ENCODE measurements at regions not wholly inside any gene's neighbourhood (a gene's known extent, or its start where the extent isn't known, plus 50 kb on each side); places are given as distances from the start of the nearest gene placed in this dataset.

DNA sequence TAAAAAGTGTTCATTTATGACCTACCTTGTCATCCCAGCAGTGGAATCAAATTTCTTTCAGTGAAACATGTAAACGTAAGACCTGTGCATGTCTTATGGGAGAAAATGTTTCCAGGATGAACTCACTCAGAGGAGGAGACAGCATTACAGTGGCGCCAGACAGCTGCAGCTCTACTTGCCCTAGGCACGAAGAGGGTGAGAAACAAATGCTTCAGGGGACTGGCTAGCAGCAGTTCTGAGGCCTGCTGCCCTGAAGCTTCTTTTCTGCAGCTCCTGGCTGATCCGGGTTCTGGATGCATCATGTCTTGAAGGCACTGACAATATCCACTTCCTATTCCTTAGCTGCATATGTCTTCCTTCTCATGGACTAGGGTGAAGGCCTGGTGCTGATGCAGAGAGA lies 120.2 kb downstream of the QRSL1 start:
- H3K79me2 ChIP-seq (ENCODE audit: control insufficient read depth, insufficient read depth, low read length), result no peaks in the 10 kb centered on the region
- DNase-seq (ENCODE audit: low read depth, low spot score) (no peak), FAIRE-seq (no peak), ATAC-seq (no peak)
- intact Hi-C loops (cut with micrococcal nuclease; ENCODE audit: unreplicated experiment) (no loop called here), in situ Hi-C loops (cut with MboI) (no loop called here)
- H3K9me3 ChIP-seq (replicated peaks; ENCODE audit: control insufficient read depth, insufficient read depth, low read length), result no peaks in the 10 kb centered on the region
- RAD21 ChIA-PET (ENCODE audit: unreplicated experiment), result no interaction called here
- SMC1A ChIA-PET (ENCODE audit: uncharacterized antibody, unreplicated experiment), result interaction anchor here (2.2 kb wide), 1 partner anchor 82 kb away, joined by 4 read pairs; no protein-coding TSS in a partner anchor
- H3K9ac ChIP-seq (ENCODE audit: control insufficient read depth, insufficient read depth, low read length), result no peak overlapping the region
- H3K4me1 ChIP-seq (ENCODE audit: control insufficient read depth, insufficient read depth, low read length), result no peaks in the 10 kb centered on the region
- H2AFZ ChIP-seq (ENCODE audit: control insufficient read depth, low read depth, low read length), result no peak overlapping the region
- 42% methylated on average over 4 of the region's 4 CpGs for WGBS (ENCODE audit: insufficient coverage, insufficient replicate concordance, low lambda C conversion rate, missing lambda C conversion rate)
- H3K27me3 ChIP-seq (replicated peaks in 1 of 2; ENCODE audit: control insufficient read depth in 2 of 2, insufficient read depth in 2 of 2, low read length in 1 of 2), result no peaks in the 10 kb centered on the region
- CTCF ChIA-PET, result interaction anchor here (2.2 kb wide), 1 partner anchor 142 kb away, joined by 4 read pairs; no protein-coding TSS in a partner anchor
- POLR2A ChIA-PET, result interaction anchor here (0.6 kb wide), 1 partner anchor 40 kb away, joined by 6 read pairs; no protein-coding TSS in a partner anchor
- H3K36me3 ChIP-seq (ENCODE audit: control insufficient read depth in 2 of 2, insufficient read depth in 2 of 2, low read length in 1 of 2), result no peaks in the 10 kb centered on the region
- no peaks in the 10 kb centered on the region for H4K20me1 ChIP-seq (ENCODE audit: control insufficient read depth, insufficient read depth)
- no peak for TF ChIP-seq CHD4 (IDR thresholded peaks at IDR 0.05)
- TF ChIP-seq MEF2A (IDR thresholded peaks at IDR 0.05; ENCODE audit: insufficient read depth, low read depth, low read length), result no peak
- TF ChIP-seq ESRRA (IDR thresholded peaks at IDR 0.05; ENCODE audit: low read length), result no peak
- no peak overlapping the region for H3K4me3 ChIP-seq
- no TSS peak for BruUV-seq (replicated peaks)
- H3K27ac ChIP-seq (ENCODE audit: control insufficient read depth, insufficient read depth), result no peak overlapping the region
- H3K4me2 ChIP-seq (ENCODE audit: control insufficient read depth, insufficient read depth), result no peak overlapping the region

DNA sequence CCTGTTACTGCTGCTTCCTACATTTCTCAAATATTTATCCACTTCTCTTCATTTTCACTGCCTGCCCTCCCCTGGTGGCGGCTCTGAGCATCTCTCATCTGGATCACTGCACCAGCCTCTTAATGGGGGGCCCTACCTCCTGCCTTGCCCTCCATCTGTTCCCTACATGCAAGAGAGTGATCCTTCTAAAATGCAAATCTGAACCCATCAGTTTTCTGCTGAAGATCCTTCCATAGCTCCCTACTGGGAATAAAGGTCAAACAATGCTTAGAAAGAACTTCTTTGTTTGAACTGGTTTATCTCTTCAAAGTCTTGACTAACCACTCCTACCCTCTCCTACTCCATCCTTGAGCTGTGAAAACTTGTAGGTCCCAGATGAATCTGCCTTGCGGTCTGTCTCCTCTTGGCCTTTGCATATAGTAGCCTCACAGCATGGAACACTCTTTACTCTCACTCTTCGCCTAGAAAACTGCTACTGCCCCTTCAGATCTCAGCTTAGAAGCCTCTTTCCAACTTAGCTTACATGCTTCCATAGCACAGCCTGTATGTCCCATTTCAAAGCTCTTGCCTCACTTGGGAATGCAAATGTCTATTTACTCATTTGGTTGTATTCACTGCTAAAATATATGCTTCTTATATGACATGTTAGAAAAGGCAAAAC lies 119.3 kb downstream of the QRSL1 start:
- DNase-seq (ENCODE audit: low read depth, low spot score) (no peak), ATAC-seq (no peak), FAIRE-seq (no peak)
- H2AFZ ChIP-seq (ENCODE audit: control insufficient read depth, low read depth, low read length), result no peak overlapping the region
- H3K4me1 ChIP-seq (ENCODE audit: control insufficient read depth, insufficient read depth, low read length), result no peaks in the 10 kb centered on the region
- no peaks in the 10 kb centered on the region for H3K79me2 ChIP-seq (ENCODE audit: control insufficient read depth, insufficient read depth, low read length)
- no peaks in the 10 kb centered on the region for H3K27me3 ChIP-seq (replicated peaks in 1 of 2; ENCODE audit: control insufficient read depth in 2 of 2, insufficient read depth in 2 of 2, low read length in 1 of 2)
- no peak overlapping the region for H3K4me2 ChIP-seq (ENCODE audit: control insufficient read depth, insufficient read depth)
- 48% methylated on average over 3 of the region's 3 CpGs for WGBS (ENCODE audit: insufficient coverage, insufficient replicate concordance, low lambda C conversion rate, missing lambda C conversion rate)
- no peaks in the 10 kb centered on the region for H4K20me1 ChIP-seq (ENCODE audit: control insufficient read depth, insufficient read depth)
- no peaks in the 10 kb centered on the region for H3K36me3 ChIP-seq (ENCODE audit: control insufficient read depth in 2 of 2, insufficient read depth in 2 of 2, low read length in 1 of 2)
- CTCF ChIA-PET, result interaction anchor here (0.8 to 2.2 kb wide), 2 partner anchors 13 to 141 kb away, joined by 3 to 4 read pairs; no protein-coding TSS in a partner anchor
- no TSS peak for BruUV-seq (replicated peaks)
- no peak overlapping the region for H3K27ac ChIP-seq (ENCODE audit: control insufficient read depth, insufficient read depth)
- intact Hi-C loops (cut with micrococcal nuclease; ENCODE audit: unreplicated experiment) (no loop called here), in situ Hi-C loops (cut with MboI) (no loop called here)
- H3K9ac ChIP-seq (ENCODE audit: control insufficient read depth, insufficient read depth, low read length), result no peak overlapping the region
- no peak overlapping the region for H3K4me3 ChIP-seq
- SMC1A ChIA-PET (ENCODE audit: uncharacterized antibody, unreplicated experiment), result interaction anchor here (0.5 to 2.8 kb wide), 4 partner anchors 11 to 89 kb away, joined by 3 to 8 read pairs (median 4); no protein-coding TSS in a partner anchor
- POLR2A ChIA-PET, result no interaction called here
- RAD21 ChIA-PET (ENCODE audit: unreplicated experiment), result no interaction called here
- no peaks in the 10 kb centered on the region for H3K9me3 ChIP-seq (replicated peaks; ENCODE audit: control insufficient read depth, insufficient read depth, low read length)
- TF ChIP-seq CHD1 (IDR thresholded peaks at IDR 0.05; ENCODE audit: low read depth, low read length) (no peak), MYC (IDR thresholded peaks at IDR 0.05; ENCODE audit: insufficient read depth, insufficient read length, insufficient replicate concordance, low read length, severe bottlenecking) (no peak), ESRRA (IDR thresholded peaks at IDR 0.05; ENCODE audit: low read length) (no peak), PAX8 (IDR thresholded peaks at IDR 0.05) (no peak)
- TF ChIP-seq, protein P1, sequence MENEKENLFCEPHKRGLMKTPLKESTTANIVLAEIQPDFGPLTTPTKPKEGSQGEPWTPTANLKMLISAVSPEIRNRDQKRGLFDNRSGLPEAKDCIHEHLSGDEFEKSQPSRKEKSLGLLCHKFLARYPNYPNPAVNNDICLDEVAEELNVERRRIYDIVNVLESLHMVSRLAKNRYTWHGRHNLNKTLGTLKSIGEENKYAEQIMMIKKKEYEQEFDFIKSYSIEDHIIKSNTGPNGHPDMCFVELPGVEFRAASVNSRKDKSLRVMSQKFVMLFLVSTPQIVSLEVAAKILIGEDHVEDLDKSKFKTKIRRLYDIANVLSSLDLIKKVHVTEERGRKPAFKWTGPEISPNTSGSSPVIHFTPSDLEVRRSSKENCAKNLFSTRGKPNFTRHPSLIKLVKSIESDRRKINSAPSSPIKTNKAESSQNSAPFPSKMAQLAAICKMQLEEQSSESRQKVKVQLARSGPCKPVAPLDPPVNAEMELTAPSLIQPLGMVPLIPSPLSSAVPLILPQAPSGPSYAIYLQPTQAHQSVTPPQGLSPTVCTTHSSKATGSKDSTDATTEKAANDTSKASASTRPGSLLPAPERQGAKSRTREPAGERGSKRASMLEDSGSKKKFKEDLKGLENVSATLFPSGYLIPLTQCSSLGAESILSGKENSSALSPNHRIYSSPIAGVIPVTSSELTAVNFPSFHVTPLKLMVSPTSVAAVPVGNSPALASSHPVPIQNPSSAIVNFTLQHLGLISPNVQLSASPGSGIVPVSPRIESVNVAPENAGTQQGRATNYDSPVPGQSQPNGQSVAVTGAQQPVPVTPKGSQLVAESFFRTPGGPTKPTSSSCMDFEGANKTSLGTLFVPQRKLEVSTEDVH (IDR thresholded peaks at IDR 0.05; ENCODE audit: low read depth, partially characterized antibody), result no peak
- TF ChIP-seq, protein P2, sequence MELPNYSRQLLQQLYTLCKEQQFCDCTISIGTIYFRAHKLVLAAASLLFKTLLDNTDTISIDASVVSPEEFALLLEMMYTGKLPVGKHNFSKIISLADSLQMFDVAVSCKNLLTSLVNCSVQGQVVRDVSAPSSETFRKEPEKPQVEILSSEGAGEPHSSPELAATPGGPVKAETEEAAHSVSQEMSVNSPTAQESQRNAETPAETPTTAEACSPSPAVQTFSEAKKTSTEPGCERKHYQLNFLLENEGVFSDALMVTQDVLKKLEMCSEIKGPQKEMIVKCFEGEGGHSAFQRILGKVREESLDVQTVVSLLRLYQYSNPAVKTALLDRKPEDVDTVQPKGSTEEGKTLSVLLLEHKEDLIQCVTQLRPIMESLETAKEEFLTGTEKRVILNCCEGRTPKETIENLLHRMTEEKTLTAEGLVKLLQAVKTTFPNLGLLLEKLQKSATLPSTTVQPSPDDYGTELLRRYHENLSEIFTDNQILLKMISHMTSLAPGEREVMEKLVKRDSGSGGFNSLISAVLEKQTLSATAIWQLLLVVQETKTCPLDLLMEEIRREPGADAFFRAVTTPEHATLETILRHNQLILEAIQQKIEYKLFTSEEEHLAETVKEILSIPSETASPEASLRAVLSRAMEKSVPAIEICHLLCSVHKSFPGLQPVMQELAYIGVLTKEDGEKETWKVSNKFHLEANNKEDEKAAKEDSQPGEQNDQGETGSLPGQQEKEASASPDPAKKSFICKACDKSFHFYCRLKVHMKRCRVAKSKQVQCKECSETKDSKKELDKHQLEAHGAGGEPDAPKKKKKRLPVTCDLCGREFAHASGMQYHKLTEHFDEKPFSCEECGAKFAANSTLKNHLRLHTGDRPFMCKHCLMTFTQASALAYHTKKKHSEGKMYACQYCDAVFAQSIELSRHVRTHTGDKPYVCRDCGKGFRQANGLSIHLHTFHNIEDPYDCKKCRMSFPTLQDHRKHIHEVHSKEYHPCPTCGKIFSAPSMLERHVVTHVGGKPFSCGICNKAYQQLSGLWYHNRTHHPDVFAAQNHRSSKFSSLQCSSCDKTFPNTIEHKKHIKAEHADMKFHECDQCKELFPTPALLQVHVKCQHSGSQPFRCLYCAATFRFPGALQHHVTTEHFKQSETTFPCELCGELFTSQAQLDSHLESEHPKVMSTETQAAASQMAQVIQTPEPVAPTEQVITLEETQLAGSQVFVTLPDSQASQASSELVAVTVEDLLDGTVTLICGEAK (IDR thresholded peaks at IDR 0.05; ENCODE audit: borderline replicate concordance), result no peak
